C4-2B (cell line): ENCODE measurements at regions not wholly inside any gene's neighbourhood (a gene's known extent, or its start where the extent isn't known, plus 50 kb on each side); places are given as distances from the start of the nearest gene placed in this dataset.
"Not testable (repeated sequence)": the region's sequence is repeated elsewhere in the genome, so short reads cannot be mapped to it uniquely, and the experiment has no call there.

Experiments used
- H3K27ac ChIP-seq: fragments of 450-650 bp; 2 replicates; pipeline ENCODE4 v1.5.1; 2017
- ZFX ChIP-seq: fragments of 450-650 bp; IDR thresholded peaks from 2 replicates; pipeline ENCODE4 v1.6.1; 2017
- TF ChIP-seq, protein P1 (sequence below): fragments of 450-650 bp; conservative IDR thresholded peaks from 2 replicates; pipeline ENCODE4 v1.5.1; 2017; ENCODE audit warnings: mild to moderate bottlenecking

- no peak overlapping the region for H3K27ac ChIP-seq
- TF ChIP-seq ZFX: no peak
- TF ChIP-seq, protein P1, sequence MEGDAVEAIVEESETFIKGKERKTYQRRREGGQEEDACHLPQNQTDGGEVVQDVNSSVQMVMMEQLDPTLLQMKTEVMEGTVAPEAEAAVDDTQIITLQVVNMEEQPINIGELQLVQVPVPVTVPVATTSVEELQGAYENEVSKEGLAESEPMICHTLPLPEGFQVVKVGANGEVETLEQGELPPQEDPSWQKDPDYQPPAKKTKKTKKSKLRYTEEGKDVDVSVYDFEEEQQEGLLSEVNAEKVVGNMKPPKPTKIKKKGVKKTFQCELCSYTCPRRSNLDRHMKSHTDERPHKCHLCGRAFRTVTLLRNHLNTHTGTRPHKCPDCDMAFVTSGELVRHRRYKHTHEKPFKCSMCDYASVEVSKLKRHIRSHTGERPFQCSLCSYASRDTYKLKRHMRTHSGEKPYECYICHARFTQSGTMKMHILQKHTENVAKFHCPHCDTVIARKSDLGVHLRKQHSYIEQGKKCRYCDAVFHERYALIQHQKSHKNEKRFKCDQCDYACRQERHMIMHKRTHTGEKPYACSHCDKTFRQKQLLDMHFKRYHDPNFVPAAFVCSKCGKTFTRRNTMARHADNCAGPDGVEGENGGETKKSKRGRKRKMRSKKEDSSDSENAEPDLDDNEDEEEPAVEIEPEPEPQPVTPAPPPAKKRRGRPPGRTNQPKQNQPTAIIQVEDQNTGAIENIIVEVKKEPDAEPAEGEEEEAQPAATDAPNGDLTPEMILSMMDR: no peak
These were observed 140.0 kb downstream of the LAT start for GRCh38 chr16:29124828-29125227.

GRCh38 chr16:29124162-29124561 lies 139.3 kb downstream of the LAT start:
- not testable (repeated sequence) for H3K27ac ChIP-seq

DNA sequence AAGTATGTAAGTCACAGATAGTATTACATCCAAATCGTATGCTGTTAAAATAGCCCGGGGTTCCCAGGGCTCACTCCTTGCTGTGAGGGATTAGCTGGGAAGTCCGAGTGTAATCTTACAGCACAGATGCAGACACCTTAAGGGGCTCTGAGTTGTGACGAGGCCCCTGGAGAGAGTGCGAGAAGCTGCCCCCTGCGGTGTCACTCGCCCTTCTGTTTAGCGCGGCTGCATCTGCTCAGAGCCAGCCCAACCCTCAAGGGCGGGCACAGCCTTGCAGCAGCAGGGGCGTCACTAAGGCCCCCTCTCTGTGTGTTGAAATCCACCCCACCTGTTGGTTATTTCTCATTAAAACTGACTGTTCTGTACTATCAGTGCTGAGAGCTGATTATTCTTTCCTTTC lies 135.8 kb downstream of the LAT start:
- not testable (repeated sequence) for H3K27ac ChIP-seq

DNA sequence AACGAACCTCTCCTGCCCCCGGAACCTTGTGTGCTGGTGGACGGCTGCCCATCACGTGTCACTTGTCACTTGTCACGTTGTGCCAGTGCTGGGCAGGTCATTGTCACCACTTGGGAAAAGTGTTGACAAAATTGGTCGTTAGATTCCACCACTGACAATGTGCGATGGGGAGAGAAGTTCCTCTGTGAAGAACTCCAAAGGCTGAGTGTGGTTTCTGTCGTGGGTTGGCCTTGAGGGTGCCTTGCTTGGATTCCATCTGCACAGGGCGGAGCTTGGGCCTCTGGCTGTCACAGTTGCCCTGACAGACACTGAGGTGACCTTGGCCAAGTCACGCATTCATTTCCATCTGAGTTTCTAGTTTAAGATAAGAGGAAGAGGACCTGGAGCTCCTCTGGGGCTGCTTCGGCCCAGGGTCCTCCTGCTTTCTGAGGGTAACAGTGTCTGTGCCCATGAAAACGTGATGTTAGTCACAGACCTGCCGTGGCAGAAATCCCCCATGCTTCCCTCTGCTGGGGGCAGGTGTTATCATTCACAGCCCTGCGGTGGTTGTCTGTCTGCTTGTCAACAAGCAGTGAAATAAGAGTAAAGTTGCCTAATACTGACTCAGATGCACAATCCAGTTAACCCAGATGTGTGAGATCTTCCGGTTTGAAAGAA lies 133.6 kb downstream of the LAT start:
- H3K27ac ChIP-seq: not testable (repeated sequence)

DNA sequence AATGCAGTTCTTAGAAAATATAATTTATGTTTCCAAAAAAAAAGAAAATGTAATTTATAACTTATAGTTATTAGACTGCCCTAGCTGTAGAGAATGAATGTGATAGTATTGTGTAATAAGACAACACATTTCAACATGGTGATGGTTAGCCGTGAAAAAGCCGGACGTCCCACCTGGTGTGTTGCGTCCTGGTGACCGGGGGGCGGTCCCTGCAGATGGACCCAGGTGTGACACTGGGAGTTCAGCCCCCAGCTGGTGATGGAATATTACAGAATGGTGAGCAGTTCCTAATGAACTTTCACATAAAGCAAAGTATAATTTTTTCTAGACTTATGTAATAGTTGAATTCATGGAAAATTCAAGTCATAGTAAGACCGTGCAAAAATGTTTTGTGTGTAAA lies 132.8 kb downstream of the LAT start:
- no peak overlapping the region for H3K27ac ChIP-seq

GRCh38 chr16:29116980-29117379 lies 132.1 kb downstream of the LAT start:
- TF ChIP-seq ZFX: no peak
- TF ChIP-seq, protein P1: no peak
- H3K27ac ChIP-seq: no peak overlapping the region

More for the DNA sequence above, 132.8 kb downstream of the LAT start:
- TF ChIP-seq, protein P1: no peak
- no peak for TF ChIP-seq ZFX

GRCh38 chr16:29116207-29116606 lies 131.4 kb downstream of the LAT start:
- H3K27ac ChIP-seq: not testable (repeated sequence)

DNA sequence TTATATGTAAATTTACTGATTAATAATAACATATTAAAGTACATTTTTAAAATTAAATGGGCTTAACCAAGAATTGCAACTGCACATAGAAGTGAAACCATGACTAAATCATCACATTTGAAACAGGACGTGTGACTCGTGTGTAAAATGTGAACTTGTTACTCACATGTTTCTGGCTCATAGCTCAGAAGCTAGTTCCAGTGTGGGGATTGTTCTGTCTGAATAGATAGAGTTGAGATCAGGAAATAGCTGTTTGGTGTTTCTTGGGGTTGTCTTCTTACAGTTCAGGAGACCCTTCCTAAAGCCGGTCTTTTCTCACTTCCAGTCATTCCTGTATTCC lies 130.9 kb downstream of the LAT start:
- H3K27ac ChIP-seq: not testable (repeated sequence)

- TF ChIP-seq, protein P1: peak; percentile 85
- not testable (repeated sequence) for H3K27ac ChIP-seq
These were observed 130.3 kb downstream of the LAT start for GRCh38 chr16:29114989-29115801.

- H3K27ac ChIP-seq: no peak overlapping the region; the same call in 1 of the 2 replicates
- TF ChIP-seq, protein P1: no peak
- TF ChIP-seq ZFX: no peak
These were observed 129.7 kb downstream of the LAT start for GRCh38 chr16:29114574-29114973.

GRCh38 chr16:29113446-29113845 lies 128.6 kb downstream of the LAT start:
- H3K27ac ChIP-seq: not testable (repeated sequence)
